T-helper 1 cell (primary cell): ENCODE measurements at regions not wholly inside any gene's neighbourhood (a gene's known extent, or its start where the extent isn't known, plus 50 kb on each side); places are given as distances from the start of the nearest gene placed in this dataset.

Experiments
- DNase-seq, 5 donors: peaks; one replicate each; pipeline ENCODE4 v3.0.0-alpha.2; 2012 to 2020

DNA sequence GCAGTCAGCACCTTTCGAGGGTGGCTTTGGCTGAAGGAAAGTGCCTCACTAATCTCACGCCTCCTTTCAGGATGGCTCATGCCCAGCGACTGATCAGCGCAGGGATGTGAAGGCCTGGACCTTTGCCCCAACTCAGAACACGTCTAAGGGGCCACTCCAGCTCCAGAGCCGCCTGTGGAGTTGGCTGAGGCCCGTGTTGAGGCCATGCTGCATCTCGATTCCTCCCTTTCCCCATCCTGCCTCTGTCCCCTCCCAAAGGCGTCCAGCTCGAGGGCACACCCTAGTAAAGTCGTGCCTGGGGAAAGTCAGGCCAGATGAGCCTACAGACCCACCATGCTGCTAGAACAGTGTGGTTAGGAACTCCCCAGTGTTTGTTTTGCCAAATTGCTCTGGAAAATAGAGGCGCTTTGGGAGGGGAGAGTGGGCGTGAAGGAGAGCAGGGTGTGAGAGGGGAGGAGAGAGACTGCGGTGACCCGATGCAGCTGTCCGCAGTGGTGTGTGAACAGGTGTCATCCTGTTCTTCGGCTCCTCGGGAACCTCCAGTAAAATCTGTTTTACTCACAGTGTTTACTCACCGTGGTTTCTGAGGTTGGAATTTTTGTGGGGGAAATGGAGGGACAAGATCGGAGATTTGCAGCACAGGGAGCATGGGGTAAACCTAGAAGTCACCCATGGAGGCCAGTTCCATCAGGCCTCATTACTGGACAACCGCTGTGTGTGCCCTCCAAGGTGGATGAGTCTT, 85.0 kb upstream of the PMEPA1 start:
- DNase-seq = no peak

DNA sequence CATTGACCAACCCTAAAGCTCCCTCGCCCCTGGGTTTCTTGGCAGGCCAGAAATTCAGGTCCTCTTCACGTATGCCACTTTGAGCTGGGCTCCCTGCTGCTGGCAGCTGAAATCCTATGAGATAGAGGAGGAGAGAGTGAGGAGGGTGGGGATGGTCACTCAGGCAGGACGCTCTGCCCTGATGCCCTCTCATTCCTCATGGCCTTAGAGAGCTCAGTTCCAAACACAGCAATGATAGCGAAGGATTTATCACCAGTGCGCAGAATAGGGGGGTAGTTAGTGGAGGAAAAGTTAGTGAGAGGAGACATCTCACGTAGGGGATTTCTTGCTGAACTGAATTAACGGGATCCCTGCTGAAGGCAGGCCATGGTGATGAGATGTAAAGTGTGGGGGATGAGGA, 84.2 kb upstream of the PMEPA1 start:
- DNase-seq = no peak

DNA sequence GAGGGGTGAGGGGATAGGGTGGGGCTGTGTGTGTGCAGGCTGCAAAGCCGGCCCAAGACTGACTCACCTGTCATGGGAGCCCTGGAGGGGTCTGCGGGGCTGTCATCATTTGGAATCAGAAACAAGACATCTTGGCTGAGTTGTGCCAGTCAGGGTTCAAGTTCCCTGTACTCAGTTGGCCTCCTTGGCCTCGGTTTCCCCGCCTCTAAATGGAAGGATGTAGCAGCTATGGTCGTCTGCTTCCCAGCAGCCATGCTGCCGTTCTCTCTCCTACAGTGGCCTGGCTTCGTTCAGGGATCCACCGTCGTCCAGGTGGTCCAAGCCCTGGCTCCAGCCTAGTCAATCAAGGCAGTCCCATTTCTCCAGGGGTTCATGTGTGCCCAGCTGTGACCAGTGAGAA, 83.6 kb upstream of the PMEPA1 start:
- DNase-seq = no peak

DNA sequence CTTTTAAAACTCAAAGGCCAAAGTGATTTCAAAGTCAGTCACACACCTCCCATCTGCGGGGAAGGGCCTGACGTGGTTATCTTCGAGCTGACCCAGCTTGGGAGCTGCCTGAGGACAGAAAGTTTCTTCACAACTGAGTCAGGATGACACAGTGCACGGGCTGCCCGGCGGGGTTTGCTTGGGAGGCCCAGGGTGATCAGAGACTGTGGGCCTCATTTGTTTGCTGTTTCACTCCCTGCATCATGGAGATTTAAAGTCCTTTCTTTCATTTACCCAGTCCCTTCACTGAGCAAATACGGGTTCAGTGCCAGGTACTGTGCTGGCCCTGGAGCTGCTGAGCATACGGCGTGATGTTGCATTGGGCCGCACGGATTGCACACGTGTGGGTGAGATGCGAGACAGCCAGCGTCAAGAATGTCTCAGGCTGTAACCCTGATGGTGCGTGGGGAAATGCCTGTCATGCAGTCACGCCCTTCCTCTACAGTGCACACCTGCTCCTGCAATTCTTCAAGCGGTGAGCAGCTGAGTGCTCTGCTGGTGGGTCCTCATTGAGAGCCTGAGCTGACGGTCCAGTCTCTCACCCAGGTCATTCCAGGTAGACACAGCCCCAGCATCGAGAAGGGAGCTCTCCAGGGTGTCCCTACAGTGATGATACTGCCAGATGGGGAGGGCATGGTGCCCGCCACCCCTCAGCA, 82.7 kb upstream of the PMEPA1 start:
- no peak for DNase-seq

DNA sequence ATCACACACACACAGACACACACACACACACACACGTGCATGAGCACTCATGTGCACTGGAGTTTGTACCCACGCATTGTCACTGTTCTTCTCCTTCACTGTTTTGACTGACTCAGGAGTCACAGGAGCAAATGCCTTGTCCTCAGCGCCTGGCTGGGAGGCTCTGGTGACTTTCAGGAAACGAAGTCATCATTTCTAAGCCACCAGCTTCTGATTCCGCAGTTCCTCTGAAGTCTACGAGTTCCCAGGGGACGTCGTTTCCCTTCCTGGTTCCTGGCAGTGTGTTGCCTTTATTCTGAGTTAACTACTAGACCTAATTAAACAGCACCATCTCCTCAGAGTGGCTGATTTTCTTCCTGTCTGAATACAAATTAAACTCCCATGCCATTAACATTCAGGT, 82.2 kb upstream of the PMEPA1 start:
- no peak for DNase-seq

DNA sequence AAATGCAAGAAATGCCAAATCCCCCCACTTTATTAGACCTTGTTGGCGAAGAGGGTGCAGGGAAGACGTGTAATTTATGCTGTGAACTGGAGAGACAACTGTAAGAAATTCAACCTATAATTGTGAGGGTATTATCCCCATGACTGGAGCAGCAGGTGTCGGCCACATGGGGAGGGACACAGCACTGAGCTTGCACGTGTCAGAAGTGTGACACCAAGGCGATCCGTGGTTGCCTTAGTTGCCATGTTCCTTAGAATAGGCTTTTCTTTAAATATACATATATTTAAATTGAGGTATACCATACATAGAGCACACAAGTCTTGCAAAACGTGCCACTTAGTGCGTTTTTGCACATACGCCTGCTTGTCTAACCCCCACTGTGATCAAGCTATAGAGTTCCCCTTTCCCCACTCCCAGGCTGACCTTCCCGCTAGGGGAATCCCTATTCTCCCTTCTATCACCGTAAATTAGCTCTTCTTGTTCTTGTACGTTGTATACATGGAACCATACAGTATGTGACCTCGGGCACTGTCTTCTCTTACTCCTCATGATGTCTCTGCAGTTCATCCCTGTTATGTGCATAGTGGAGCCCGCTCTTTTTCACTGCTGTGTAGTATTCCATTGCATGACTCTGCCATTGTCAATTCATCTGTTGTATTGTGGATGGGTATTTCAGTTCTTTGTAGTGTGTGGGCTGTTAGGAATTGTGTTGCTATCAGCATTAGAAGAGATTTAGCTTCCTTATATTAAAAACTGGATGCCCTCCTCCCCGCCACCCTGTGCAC, 81.6 kb upstream of the PMEPA1 start:
- no peak for DNase-seq

DNA sequence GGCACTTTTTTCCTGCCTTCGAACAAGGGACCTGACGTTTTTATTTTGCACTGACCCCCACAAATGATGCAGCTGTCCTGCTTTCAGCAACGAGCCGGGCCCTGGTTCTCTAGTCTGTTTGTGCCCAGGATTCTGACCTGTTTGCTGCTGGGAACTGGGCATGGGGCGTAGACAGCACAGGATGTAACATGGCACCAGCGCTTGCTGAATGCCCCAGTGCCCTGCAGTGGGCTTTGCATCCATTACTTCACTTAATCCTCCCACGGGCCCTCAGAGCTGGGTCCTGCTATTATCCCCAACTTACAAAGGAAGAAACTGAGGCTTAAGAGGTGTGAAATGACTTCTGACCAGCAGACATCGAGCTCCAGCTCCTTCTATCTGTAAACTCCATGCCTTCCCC, 80.4 kb upstream of the PMEPA1 start:
- DNase-seq = no peak

DNA sequence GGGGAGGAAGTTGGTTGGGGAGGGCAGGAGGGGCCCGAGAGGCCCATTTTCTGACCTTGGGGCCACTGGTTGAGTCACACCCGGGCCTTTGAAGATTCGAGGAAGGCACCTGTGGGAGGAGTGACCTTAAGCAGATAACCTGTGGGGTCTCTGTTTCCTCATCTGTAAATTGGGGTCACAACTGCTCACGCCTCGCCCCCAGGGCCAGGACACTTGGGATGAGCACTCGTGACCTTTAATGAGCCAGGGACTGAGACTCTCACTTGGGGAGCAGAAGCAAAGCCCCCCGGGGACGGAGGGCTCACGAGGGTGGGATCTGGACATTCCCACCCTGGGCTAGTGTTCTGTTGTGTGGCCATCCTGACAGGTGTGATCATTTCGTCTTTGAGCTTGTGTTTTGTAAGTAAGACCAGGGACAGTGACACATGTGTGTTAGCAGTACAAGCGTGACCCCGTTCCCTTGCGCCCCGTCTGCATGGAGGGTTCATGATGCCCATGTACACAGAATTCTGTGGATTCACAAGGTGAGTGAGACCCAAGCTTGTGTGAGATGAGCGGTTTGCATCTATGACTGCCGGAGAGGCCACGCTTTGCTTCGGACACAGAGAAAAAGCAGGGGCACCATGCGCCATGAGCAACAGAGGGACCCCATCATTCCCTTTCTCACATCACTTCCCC, 79.3 kb upstream of the PMEPA1 start:
- DNase-seq = no peak

DNA sequence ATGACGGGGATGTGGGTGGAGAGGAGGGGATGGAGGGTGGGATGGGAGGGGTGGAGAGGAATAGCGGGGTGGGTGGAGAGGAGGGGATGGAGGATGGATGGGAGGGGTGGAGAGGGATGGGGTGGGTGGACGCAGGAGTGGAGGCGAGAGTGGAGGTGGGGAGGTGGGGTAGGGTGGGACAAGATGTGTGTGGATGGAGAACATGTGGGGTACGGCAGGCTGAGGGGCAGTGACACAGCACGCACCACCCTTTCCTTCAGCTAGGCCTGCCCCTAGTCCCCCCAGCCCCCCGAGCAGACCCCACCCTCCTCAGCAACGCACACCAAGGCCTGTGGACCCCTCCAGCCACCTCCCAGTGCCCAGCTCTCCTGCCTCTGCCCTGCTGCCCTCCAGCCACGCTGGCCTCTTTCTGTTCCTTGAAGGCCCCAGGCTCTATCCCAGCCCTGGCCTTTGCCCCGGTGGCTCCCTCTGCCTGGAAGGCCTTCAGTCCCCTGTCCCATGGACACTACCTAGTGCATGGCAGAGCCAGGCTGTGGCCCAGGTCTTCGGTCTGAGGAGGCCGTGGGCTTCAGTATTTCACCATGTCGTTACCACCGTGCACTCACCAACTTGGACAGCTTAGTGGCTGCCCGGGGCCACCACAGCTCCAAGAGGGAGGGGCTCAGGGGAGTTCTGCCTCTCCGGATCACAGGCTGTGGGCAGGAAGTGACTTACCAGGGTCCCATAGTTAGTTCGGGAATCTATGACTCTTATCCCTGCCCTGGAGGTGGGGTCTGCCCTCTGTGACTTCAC, 78.4 kb upstream of the PMEPA1 start:
- no peak for DNase-seq

DNA sequence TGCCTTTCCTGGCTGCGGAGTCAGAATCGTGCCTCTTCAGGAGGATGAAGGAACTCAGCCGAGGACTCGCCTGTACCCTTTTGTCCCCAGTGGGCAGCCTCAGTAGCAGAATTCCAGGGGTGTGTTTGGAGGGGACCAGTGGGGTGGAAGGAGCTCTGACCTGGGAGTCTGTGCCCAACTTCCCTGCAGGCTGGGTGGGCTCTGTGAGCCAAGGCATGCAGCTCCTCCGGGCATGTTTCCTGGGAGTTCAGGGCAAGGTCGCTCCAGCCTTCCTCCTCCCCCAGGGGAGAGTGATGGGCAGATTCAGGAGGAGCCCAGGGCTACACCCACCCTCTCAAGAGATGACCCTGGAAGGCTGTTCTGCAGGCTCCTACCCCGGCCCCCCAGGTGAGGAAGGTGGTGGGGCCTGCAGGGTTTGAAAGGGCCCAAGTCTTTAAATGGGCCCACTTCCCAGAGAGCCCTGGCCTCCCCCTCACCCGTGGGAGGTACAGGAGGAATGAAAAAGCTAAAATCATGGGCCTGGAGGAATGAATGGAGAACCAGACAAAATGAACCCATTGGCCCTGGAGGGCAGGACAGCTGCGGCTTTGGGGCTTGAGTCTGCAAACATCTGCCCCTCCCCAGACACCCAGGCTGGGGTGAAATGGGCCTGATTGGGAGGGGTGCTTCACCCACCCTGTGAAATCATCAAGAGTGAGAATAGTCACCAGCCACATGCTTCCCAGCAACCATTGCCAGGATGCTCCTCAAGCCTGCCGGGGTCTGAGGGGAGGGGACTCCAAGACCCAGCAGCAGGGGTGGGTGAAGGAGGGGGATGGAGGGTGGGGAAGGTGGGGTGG, 77.6 kb upstream of the PMEPA1 start:
- no peak for DNase-seq

DNA sequence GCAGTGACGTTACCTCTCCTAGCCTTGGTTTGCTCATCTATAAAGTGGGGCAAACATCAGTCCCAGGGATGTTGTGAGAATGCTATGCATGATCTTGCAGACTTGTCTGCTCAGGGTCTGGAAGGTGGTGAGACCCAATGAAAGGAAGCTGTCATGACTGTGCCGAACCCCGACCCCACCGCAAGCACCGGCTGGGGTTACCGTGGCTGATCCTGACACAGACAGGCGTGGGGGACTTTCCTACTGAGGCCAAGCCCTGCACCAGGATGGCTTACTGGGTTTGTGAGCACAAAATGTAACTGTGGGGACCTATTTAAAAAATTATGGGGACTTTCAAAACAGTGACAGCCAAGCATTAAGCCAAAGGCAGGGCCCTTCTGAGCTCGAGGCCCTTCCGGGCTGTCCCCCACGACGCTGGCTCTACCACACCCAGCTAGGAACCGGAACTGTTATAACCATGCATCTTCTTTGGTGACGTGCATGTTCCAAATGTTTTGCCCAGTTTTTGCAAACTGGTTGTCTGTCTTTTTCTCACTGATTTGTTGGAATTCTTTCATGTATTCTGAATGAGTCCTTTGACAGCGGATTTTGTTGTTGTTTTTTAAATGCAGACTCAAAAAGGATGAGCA, 76.6 kb upstream of the PMEPA1 start:
- no peak for DNase-seq

DNA sequence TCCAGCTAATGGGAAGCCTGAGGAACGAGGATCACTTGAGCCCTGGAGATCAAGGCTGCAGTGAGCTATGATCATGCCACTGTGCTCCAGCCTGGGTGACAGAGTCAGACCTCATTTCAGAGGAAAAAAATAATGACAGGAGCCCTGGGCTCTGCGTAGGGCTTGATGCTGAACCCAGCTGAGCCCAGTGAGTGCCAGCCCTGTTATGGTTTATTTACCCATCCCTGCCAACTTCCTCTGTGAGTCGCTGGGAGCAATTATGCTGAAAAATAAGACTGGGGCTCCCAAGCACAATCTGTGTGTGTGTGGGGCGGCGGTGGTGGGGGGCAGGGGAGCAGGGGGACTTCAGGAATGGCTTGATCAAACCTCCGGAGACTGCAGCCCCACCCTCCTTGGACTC, 75.9 kb upstream of the PMEPA1 start:
- no peak for DNase-seq

DNA sequence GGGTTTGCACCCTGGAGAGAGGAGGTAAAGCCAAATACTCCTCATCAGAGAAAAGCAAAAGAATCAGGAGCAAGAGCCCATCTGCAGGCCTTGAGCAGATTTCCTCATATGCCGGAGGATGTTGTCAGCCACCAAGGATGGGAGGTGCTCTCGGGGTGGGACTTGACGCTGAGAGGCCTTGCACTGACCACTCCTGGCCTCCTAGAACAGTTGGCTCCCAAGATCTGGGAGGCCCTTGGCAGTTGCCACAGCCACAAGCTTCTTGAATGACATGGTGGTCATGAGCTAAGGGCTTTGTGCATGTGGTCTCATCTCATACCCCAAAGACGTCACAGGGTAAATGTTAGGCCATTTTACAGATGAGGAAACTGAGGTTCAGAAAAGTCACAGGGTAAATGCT, 75.2 kb upstream of the PMEPA1 start:
- no peak for DNase-seq

DNA sequence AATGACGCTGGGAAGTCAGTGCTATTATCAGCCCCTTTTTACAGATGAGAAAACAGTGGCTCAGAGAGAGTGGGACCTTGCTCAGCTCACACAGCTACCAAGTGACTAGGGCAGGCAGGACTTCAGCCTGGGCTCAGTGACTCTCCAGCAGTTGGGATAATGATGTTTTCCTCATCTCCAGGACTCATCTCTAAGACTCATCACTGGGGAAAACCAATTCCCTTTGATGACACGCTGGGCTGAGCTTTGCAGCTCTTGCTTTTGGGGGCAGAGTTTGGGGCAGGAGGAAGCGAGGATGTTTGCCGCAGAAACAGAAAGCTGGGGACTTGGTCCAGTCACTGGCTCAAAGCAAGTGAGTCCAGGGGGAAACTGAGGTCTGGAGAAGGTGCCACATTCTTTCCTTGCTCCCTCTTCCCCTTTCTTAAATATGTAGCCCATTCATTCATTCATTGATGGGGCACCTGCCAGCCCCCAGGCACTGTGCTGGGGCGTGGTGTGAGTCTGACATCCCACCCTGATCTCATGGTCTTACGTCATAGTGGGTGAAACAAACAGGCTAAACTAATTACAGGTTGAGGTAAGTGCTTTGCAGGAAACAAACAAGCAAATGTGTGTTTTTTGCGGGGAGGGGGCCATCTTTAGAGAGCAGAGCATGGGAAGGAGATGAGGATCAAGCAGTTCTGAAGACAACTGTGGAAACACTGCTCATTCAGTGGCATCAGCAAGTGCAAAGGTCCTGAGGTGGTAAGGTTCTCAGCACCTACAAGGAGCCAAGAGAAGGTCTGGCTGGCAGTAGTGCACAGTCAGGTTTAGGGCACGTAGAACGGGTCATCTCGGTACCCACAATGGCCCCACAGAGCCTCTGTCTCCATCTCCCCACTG, 74.4 kb upstream of the PMEPA1 start:
- no peak for DNase-seq

DNA sequence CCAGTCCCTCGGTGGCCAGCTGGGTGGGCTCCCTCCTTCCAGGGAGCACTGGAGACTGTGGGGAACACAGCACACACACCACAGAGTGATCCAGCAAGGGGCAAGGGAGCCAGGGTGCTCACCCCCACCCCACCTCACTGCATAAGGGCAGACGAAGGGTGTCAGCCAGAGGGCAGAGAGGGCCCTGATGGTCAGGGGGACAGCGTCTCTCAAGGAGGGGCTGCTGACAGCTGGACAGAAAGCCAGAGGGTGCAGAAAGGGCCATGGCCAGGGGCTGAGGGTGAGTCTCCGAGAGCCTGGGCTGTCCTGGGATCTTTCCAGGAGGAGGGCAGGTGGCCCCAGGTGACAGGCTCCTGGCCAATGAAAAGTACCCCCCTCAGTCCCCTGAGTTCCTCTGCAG, 73.4 kb upstream of the PMEPA1 start:
- no peak for DNase-seq

DNA sequence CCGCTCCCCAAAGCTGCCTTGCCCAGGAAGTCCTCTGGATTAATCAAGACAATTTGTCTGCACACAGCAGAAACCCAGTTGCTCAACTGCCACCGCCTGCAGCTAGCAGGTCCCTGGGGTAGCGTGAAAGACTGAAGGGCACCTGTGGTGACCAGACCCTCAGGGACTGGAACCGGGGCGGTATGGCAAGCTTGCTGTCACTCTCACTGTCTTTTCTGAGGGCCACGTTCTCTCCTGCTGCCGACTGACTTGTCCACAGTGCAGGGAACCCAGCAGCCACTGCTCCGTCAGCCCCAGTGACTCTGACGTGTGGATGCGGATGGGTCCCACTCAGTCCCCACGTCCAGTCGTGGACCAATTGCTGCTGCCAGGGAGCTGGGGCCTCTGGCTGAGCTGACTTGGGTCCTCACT, 72.8 kb upstream of the PMEPA1 start:
- DNase-seq = no peak

DNA sequence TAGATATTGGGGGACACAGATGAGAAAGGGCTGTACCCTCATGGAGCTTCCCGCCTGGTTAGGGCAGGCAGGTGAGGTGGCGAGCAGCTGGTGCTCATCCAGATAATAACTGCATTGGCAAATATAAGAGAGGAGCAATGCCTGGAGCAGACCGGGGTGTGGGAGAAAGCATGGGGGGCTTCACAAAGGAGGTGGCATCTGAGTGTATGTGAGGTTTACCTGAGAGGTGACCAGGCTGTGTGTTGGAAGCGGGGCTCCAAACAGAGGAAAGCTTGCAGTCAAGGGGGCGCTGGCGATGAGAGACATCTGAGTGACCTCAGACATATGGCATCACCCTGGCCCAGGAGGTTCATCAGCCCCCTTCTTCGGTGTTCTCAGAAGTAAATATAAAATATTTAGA, 72.1 kb upstream of the PMEPA1 start:
- no peak for DNase-seq

DNA sequence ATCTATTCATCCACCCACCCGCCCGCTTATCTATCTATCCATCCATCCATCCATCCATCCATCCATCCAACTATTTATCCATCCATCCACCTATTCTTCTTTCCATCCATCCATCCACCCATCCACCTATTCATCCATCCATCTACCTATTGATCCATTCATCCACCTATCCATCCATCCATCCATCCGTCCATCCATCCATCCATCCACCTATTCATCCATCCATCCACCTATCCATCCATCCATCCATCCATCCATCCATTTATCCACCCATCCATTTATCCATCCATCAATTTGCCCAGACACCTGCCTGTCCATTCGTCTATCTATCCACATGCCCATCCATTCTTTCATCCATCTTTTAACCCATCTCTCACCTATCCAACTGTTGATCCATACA, 71.1 kb upstream of the PMEPA1 start:
- DNase-seq = no peak

DNA sequence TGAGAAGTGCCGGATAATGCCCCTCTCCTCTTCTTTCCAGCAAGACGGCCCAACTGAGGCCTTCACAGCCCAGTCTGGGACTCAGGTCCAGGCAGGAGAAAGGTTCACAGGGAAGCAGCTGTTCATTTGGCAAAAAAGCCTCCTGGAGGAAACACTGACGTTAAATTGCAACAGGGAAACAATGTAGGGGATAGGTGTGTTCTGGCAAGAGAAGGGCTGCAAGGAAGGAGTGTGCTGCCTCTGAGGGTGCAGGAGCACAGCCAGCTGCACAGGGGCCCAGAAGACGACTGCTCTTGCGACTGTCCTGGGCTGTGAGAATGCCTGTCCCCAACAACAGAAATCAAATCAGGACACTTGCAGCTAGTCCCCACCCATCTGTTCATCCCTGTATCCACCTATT, 70.6 kb upstream of the PMEPA1 start:
- DNase-seq = no peak

DNA sequence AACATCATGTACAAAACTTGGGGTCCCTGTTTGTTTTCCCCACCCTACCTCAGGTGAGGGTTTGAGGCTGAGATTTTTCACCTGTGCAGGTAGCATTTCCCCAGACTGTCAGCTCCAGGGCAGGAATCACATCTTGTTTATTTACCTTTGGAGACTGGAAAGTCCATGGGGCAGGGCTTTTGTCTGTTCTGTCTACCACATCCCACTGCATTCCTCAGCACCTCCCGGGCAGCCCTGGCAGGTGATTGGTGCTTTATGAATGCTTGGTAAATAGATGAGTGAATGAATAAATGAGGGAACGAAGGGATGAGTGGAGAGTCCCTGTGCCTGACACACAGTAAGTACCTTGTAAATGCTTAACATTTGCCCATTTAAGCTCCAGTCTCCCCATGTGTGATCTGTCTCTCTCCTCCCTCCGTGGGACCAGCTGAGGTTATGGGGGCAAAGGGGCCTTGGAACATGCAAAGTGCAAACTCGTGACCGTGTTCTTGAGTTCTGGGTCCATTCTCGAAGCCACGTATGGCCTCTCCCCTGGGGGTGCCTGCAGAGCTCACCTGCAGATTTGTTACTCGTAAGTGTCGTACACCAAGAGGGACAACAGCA, 69.7 kb upstream of the PMEPA1 start:
- no peak for DNase-seq
